IPS-18a (cell line): ENCODE measurements at regions not wholly inside any gene's neighbourhood (a gene's known extent, or its start where the extent isn't known, plus 50 kb on each side); places are given as distances from the start of the nearest gene placed in this dataset.
"Not testable (repeated sequence)": the region's sequence is repeated elsewhere in the genome, so short reads cannot be mapped to it uniquely, and the experiment has no call there.

Source experiments
- H3K27ac ChIP-seq: one replicate; pipeline ENCODE4 v1.5.1; 2013; ENCODE audit warnings: low read length
- H3K27me3 ChIP-seq: one replicate; pipeline ENCODE4 v1.6.1; 2013; ENCODE audit warnings: mild to moderate bottlenecking, low read length; ENCODE audit not compliant: control insufficient read depth, insufficient read depth
- H3K36me3 ChIP-seq: one replicate; pipeline ENCODE4 v1.6.1; 2013; ENCODE audit warnings: low read depth, low read length; ENCODE audit not compliant: control insufficient read depth
- H3K4me1 ChIP-seq: one replicate; pipeline ENCODE4 v1.6.1; 2013; ENCODE audit warnings: low read depth, low read length; ENCODE audit not compliant: control insufficient read depth
- H3K4me3 ChIP-seq: one replicate; pipeline ENCODE4 v1.5.1; 2013; ENCODE audit warnings: low read length
- H3K9ac ChIP-seq: one replicate; pipeline ENCODE4 v1.6.1; 2013; ENCODE audit warnings: mild to moderate bottlenecking, low read length, moderate library complexity
- H3K9me3 ChIP-seq: one replicate; pipeline ENCODE4 v1.6.1; 2013; ENCODE audit warnings: low read depth, low read length; ENCODE audit not compliant: control insufficient read depth

- H3K9ac ChIP-seq = no peak overlapping the region
- no peaks in the 10 kb centered on the region for H3K36me3 ChIP-seq
- peaks cover 3% of the 10 kb centered on the region for H3K4me1 ChIP-seq
- H3K4me3 ChIP-seq = no peak overlapping the region
- no peaks in the 10 kb centered on the region for H3K27me3 ChIP-seq
- no peak overlapping the region for H3K27ac ChIP-seq
- H3K9me3 ChIP-seq = no peaks in the 10 kb centered on the region
Measured at GRCh38 chr18:3345885-3346284, 84.0 kb downstream of the MYL12B start.

GRCh38 chr18:3346487-3346886 is 84.6 kb downstream of the MYL12B start:
- Histone ChIP-seq H3K4me1 (no peaks in the 10 kb centered on the region), H3K9ac (no peak overlapping the region), H3K27me3 (no peaks in the 10 kb centered on the region), H3K9me3 (no peaks in the 10 kb centered on the region), H3K27ac (no peak overlapping the region), H3K4me3 (no peak overlapping the region), H3K36me3 (no peaks in the 10 kb centered on the region)

GRCh38 chr18:3347286-3347803 is 85.4 kb downstream of the MYL12B start:
- no peaks in the 10 kb centered on the region for H3K27me3 ChIP-seq
- H3K9ac ChIP-seq = no peak overlapping the region
- H3K36me3 ChIP-seq = no peaks in the 10 kb centered on the region
- no peaks in the 10 kb centered on the region for H3K9me3 ChIP-seq
- H3K4me3 ChIP-seq = no peak overlapping the region
- H3K4me1 ChIP-seq = no peaks in the 10 kb centered on the region
- no peak overlapping the region for H3K27ac ChIP-seq

- no peak overlapping the region for H3K9ac ChIP-seq
- H3K27ac ChIP-seq = no peak overlapping the region
- no peaks in the 10 kb centered on the region for H3K36me3 ChIP-seq
- H3K9me3 ChIP-seq = no peaks in the 10 kb centered on the region
- H3K4me3 ChIP-seq = no peak overlapping the region
- no peaks in the 10 kb centered on the region for H3K27me3 ChIP-seq
- H3K4me1 ChIP-seq = no peaks in the 10 kb centered on the region
Measured at GRCh38 chr18:3348176-3348575, 86.2 kb downstream of the MYL12B start.

- not testable (repeated sequence) for H3K9me3 ChIP-seq, H3K27ac ChIP-seq, H3K27me3 ChIP-seq, H3K4me3 ChIP-seq, H3K4me1 ChIP-seq, H3K9ac ChIP-seq, H3K36me3 ChIP-seq
Measured at GRCh38 chr18:3349046-3349841, 87.3 kb downstream of the MYL12B start.

GRCh38 chr18:3350021-3350420 is 88.1 kb downstream of the MYL12B start:
- Histone ChIP-seq H3K4me3 (no peak overlapping the region), H3K27ac (no peak overlapping the region), H3K27me3 (no peaks in the 10 kb centered on the region), H3K9me3 (no peaks in the 10 kb centered on the region), H3K4me1 (no peaks in the 10 kb centered on the region), H3K9ac (no peak overlapping the region), H3K36me3 (no peaks in the 10 kb centered on the region)

GRCh38 chr18:3350566-3351527 is 88.9 kb downstream of the MYL12B start:
- H3K4me1 ChIP-seq = no peaks in the 10 kb centered on the region
- H3K27ac ChIP-seq = no peak overlapping the region
- no peak overlapping the region for H3K9ac ChIP-seq
- H3K36me3 ChIP-seq = no peaks in the 10 kb centered on the region
- H3K4me3 ChIP-seq = no peak overlapping the region
- no peaks in the 10 kb centered on the region for H3K9me3 ChIP-seq
- no peaks in the 10 kb centered on the region for H3K27me3 ChIP-seq

- no peak overlapping the region for H3K9ac ChIP-seq
- H3K27ac ChIP-seq = no peak overlapping the region
- no peaks in the 10 kb centered on the region for H3K9me3 ChIP-seq
- H3K27me3 ChIP-seq = no peaks in the 10 kb centered on the region
- H3K4me1 ChIP-seq = no peaks in the 10 kb centered on the region
- no peaks in the 10 kb centered on the region for H3K36me3 ChIP-seq
- H3K4me3 ChIP-seq = no peak overlapping the region
Measured at GRCh38 chr18:3354506-3354905, 92.6 kb downstream of the MYL12B start.

- Histone ChIP-seq H3K27ac (no peak overlapping the region), H3K27me3 (no peaks in the 10 kb centered on the region), H3K4me3 (no peak overlapping the region), H3K36me3 (no peaks in the 10 kb centered on the region), H3K4me1 (peaks cover 11% of the 10 kb centered on the region), H3K9me3 (no peaks in the 10 kb centered on the region), H3K9ac (no peak overlapping the region)
Measured at GRCh38 chr18:3356614-3357013, 93.4 kb upstream of the TGIF1 start.

- Histone ChIP-seq H3K27me3 (no peaks in the 10 kb centered on the region), H3K4me1 (peaks cover 11% of the 10 kb centered on the region), H3K9me3 (no peaks in the 10 kb centered on the region)
Measured at GRCh38 chr18:3357516-3357915, 92.5 kb upstream of the TGIF1 start.

GRCh38 chr18:3358310-3358709 is 91.7 kb upstream of the TGIF1 start:
- Histone ChIP-seq H3K4me3 (no peak overlapping the region), H3K9me3 (no peaks in the 10 kb centered on the region), H3K27ac (no peak overlapping the region), H3K27me3 (no peaks in the 10 kb centered on the region), H3K4me1 (peaks cover 11% of the 10 kb centered on the region), H3K36me3 (no peaks in the 10 kb centered on the region), H3K9ac (no peak overlapping the region)

More at GRCh38 chr18:3357516-3357915, 92.5 kb upstream of the TGIF1 start:
- Histone ChIP-seq H3K36me3 (no peaks in the 10 kb centered on the region), H3K4me3 (no peak overlapping the region), H3K27ac (no peak overlapping the region), H3K9ac (no peak overlapping the region)
